ENCODE measurements at regions not wholly inside any gene's neighbourhood (a gene's known extent, or its start where the extent isn't known, plus 50 kb on each side); places are given as distances from the start of the nearest gene placed in this dataset.

DNA sequence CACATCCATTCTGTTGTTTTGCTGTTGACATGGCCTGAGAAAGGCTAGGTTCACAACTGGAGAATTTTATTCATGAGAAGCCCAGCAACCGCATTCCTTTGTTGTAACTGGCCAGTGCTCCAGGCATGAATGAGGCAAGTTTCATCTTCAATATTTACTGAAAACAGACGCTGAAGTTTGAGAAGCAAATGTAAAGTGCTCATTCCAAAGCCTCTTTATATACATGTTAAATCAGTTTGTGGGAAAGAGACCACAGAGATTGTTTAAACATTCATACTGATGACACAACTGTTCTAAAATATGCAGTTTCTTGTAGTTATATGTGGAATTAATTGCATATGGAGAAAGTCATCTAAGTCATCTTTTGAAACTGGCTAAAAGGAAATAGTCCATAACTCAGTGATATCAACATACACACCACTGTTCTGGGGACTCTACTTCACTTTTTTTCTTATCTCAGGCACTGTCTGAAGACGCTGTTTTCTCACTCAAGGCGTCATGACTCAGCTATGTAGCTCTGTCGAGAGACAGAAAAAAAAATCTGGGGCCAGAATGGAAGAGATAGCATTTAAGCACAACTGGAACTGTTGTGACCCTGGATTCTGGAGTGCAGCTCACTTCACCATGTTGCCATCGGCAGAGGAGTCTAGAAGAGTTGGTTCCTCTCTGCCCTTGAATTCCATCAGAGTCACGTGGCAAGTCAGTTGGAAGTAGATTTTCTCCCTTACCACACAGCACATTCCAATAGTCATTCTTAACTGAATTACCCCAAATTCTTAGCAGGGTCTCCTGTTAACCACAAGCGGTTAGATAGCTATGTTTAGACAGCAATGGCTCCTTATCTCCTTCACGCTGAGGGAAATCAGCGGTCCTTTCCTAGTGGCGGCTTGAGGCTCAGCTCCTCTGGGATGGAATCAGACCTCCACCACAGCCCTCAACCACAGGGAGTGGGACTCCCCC is 258.4 kb upstream of the HMGA2 start:
- DNase-seq (ENCODE audit: low read depth), result peak; percentile 97
- TF ChIP-seq, protein P1, sequence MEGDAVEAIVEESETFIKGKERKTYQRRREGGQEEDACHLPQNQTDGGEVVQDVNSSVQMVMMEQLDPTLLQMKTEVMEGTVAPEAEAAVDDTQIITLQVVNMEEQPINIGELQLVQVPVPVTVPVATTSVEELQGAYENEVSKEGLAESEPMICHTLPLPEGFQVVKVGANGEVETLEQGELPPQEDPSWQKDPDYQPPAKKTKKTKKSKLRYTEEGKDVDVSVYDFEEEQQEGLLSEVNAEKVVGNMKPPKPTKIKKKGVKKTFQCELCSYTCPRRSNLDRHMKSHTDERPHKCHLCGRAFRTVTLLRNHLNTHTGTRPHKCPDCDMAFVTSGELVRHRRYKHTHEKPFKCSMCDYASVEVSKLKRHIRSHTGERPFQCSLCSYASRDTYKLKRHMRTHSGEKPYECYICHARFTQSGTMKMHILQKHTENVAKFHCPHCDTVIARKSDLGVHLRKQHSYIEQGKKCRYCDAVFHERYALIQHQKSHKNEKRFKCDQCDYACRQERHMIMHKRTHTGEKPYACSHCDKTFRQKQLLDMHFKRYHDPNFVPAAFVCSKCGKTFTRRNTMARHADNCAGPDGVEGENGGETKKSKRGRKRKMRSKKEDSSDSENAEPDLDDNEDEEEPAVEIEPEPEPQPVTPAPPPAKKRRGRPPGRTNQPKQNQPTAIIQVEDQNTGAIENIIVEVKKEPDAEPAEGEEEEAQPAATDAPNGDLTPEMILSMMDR (conservative IDR thresholded peaks at IDR 0.05; ENCODE audit: low read depth, low read length), result peak; percentile 24
- no peak overlapping the region for H3K4me3 ChIP-seq (ENCODE audit: low read depth, low read length)

DNA sequence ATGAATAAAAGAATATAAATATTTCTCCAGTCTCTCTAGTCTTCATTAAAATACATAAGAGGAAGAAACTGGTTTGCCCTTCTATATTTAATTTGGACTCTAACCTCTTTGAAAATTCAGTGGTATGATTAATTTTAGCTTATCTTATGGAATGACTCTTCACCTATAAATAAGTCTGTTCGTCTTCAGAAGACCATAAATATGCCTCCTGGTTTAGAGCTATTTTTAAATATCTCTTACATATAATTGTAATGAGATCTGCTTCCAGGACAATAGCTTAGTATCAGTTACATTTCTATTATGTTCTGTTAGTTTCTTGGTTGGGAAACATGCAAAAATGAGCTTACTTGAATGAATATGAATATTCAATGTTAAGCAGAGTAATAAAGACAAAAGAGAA is 257.5 kb upstream of the HMGA2 start:
- H3K4me3 ChIP-seq (ENCODE audit: low read depth, low read length), result no peak overlapping the region
- TF ChIP-seq, protein P1 (conservative IDR thresholded peaks at IDR 0.05; ENCODE audit: low read depth, low read length), result no peak
- peak; percentile 41 for DNase-seq (ENCODE audit: low read depth)

DNA sequence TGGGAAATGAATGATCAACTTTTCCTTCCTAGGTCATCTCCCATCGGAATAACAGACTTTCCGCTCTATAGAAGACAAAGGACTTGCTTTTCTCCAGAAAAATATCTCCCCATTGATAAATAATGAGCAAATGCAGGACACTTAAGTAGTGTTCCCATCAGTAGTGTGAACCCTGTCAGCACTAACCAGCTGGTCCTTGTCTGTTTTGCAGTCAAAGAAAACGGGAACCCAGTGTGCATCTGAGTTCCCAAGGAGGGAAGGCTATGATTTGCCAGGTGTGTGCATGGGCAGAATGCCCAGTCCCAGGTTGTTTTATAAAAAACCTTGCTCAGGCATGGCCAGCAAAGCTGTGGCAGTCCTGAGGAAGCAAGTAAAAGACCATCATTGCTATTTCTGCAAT is 256.5 kb upstream of the HMGA2 start:
- no peak for DNase-seq (ENCODE audit: low read depth)
- TF ChIP-seq, protein P1 (conservative IDR thresholded peaks at IDR 0.05; ENCODE audit: low read depth, low read length), result no peak
- no peak overlapping the region for H3K4me3 ChIP-seq (ENCODE audit: low read depth, low read length)

DNA sequence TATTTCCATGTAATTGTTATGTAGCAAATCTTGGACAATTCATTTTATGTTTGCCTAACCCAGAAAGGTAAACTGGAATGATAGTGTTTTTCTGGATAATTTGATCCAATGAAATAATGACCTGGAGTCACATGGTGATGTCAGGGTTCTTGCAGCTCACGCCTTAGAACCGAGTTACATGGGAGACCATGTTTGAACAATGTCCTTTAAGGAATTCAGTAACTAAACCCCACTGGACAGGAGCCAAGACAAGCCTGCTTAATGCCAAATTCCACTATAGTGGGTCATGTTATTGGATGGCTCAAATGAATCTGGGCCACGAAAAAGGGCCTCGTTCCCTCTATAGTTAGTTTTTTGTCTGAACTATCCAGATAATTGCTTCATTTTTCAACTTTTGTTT is 255.8 kb upstream of the HMGA2 start:
- no peak overlapping the region for H3K4me3 ChIP-seq (ENCODE audit: low read depth, low read length)
- peak; percentile 90 for DNase-seq (ENCODE audit: low read depth)
- TF ChIP-seq, protein P1 (conservative IDR thresholded peaks at IDR 0.05; ENCODE audit: low read depth, low read length), result no peak

DNA sequence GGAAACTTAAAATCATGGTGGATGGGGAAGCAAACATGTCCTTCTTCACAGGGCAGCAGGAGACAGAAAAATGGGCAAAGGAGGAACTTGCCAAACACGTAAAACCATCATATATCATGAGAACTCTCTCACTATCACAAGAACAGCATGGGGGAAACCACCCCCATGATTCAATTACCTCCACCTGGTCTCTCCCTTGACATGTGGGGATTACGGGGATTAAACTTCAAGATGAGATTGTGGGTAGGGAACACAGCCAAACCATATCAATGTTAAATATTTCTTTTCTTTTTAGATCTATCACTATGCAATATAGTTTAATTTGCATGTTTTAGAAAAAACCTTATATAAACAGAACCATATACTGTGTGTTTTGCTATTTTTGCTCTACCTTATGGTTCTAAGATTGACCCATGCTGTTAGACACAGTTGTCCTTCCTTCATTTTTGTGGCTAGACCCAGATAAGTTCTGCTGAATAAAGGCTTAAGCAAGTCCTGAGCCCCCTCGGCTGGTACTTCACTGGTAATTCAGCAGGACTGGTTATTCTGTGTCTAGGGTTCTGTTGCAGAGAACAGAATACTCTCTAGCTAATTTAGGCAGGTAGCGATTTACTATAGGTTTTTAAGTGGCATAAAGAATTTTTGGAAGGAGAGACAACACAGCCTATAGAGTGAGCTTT is 253.7 kb upstream of the HMGA2 start:
- TF ChIP-seq, protein P1 (conservative IDR thresholded peaks at IDR 0.05; ENCODE audit: low read depth, low read length), result no peak
- no peak overlapping the region for H3K4me3 ChIP-seq (ENCODE audit: low read depth, low read length)
- no peak for DNase-seq (ENCODE audit: low read depth)

DNA sequence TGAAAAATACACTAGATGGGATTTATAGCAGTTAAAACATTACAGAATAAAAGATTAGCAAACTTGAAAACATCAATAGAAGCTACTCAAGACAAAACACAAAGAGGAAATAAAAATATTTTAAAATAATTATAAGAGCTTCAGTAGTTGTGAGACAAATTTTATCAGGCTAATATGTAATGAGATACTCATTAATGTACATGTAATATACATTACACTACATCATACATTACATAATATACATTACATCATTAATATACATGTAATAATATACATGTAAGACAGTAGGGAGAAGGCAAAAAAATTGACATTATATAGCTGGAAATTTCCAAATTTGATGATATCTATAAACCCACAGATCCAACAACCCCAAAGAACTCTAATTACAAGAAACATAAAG is 249.4 kb upstream of the HMGA2 start:
- DNase-seq (ENCODE audit: low read depth), result no peak
- H3K4me3 ChIP-seq (ENCODE audit: low read depth, low read length), result no peak overlapping the region
- TF ChIP-seq, protein P1 (conservative IDR thresholded peaks at IDR 0.05; ENCODE audit: low read depth, low read length), result no peak
